Transverse colon (tissue), 4 donors: ENCODE measurements at regions not wholly inside any gene's neighbourhood (a gene's known extent, or its start where the extent isn't known, plus 50 kb on each side); places are given as distances from the start of the nearest gene placed in this dataset.

Source experiments
- EP300 ChIP-seq: sonication (generic); formaldehyde crosslinking; IDR thresholded peaks from one replicate; pipeline ENCODE4 v1.6.1; 2017; ENCODE audit warnings: antibody characterized with exemption, low read depth
- POLR2A ChIP-seq: fragments of 450-650 bp; IDR thresholded peaks from one replicate; pipeline ENCODE4 v1.6.1; 2016; ENCODE audit warnings: antibody characterized with exemption, mild to moderate bottlenecking, moderate library complexity
- POLR2AphosphoS5 ChIP-seq, 3 donors: sonication (generic); formaldehyde crosslinking; IDR thresholded peaks; one replicate each; pipeline ENCODE4 v1.6.1; 2016; ENCODE audit warnings: antibody characterized with exemption in 3 of 3
- TF ChIP-seq, protein P1 (sequence below), 5 experiments: fragments of 200-600 bp in 3 of 5; fragments of 450-650 bp in 2 of 5; sonication (generic) in 3 of 5; IDR thresholded peaks; 1 replicate in 2 of 5; 2 replicates in 3 of 5; pipeline ENCODE4 v1.5.1; 2016 to 2017; ENCODE audit warnings: antibody characterized with exemption in 5 of 5, inconsistent platforms in 3 of 5, mild to moderate bottlenecking in 2 of 5, moderate library complexity in 1 of 5

DNA sequence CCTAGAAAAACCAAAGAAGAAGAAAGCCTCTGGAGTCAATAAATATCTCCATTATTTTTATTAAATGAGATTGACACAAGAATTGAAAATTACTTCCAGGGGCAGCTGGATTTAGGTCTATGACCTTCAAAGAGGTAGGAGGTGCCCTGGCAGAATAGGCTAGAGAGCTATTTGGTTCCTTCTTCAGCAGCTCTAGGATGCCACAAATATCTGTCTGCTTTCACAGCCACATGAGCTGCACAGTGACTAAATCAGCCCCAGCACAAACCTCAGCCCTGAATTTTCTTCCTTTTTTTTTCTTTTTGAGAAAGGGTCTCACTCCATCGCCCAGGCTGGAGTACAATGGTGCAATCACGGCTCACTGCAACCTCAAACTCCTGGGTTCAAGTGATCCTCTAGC lies 223.5 kb downstream of the ABHD5 start:
- TF ChIP-seq POLR2A (no peak), POLR2AphosphoS5 (IDR thresholded peaks at IDR 0.05) (no peak), EP300 (no peak)
- TF ChIP-seq, protein P1, sequence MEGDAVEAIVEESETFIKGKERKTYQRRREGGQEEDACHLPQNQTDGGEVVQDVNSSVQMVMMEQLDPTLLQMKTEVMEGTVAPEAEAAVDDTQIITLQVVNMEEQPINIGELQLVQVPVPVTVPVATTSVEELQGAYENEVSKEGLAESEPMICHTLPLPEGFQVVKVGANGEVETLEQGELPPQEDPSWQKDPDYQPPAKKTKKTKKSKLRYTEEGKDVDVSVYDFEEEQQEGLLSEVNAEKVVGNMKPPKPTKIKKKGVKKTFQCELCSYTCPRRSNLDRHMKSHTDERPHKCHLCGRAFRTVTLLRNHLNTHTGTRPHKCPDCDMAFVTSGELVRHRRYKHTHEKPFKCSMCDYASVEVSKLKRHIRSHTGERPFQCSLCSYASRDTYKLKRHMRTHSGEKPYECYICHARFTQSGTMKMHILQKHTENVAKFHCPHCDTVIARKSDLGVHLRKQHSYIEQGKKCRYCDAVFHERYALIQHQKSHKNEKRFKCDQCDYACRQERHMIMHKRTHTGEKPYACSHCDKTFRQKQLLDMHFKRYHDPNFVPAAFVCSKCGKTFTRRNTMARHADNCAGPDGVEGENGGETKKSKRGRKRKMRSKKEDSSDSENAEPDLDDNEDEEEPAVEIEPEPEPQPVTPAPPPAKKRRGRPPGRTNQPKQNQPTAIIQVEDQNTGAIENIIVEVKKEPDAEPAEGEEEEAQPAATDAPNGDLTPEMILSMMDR (IDR thresholded peaks at IDR 0.05): no peak
